PFSK-1 (cell line): ENCODE measurements at regions not wholly inside any gene's neighbourhood (a gene's known extent, or its start where the extent isn't known, plus 50 kb on each side); places are given as distances from the start of the nearest gene placed in this dataset.

Experiments
- FOXP2 ChIP-seq: optimal IDR thresholded peaks from 2 replicates; pipeline ENCODE3; 2011; ENCODE audit warnings: borderline replicate concordance, control low read depth, inconsistent platforms; ENCODE audit not compliant: insufficient read depth; ENCODE audit errors: extremely low read length, extremely low read depth
- POLR2AphosphoS5 ChIP-seq: IDR thresholded peaks from 2 replicates; pipeline ENCODE4 v1.6.1; 2012; ENCODE audit warnings: low read depth, mild to moderate bottlenecking, control low read depth, low read length, moderate library complexity
- SIN3A ChIP-seq: IDR thresholded peaks from 2 replicates; pipeline ENCODE4 v1.6.1; 2012; ENCODE audit warnings: mild to moderate bottlenecking, low read length, moderate library complexity, borderline replicate concordance; ENCODE audit not compliant: insufficient read depth
- TAF1 ChIP-seq: IDR thresholded peaks from 2 replicates; pipeline ENCODE4 v1.6.1; 2012; ENCODE audit warnings: low read length, control low read depth, borderline replicate concordance; ENCODE audit not compliant: insufficient read depth
- TF ChIP-seq, protein P1 (sequence below), 2 experiments: IDR thresholded peaks; 2 replicates each; pipeline versions ENCODE4 v1.6.1 to v1.8.0; 2011 to 2012; ENCODE audit warnings: low read depth in 2 of 2, low read length in 2 of 2, control low read depth in 1 of 2, inconsistent platforms in 1 of 2, mild to moderate bottlenecking in 1 of 2, moderate library complexity in 1 of 2; ENCODE audit not compliant: insufficient read depth in 1 of 2

DNA sequence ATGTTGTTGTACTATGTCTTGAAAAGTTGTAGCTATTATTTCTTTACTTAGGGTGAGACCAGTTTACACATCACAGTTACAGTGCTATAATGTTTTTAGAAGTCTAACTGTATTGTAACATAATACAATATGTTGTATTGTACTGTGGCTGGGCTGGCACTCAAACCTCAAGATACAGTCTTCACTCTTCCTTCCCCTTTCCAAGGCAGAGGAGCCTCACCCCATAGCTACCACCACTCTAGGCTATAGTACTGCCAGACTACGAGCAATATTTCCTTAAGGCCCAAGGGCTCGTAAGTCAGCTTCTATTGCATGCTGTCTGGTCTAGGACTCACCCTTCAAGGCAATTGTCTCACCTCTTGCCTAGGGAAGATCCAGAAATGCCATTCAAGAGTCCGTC lies 597.7 kb downstream of the OTOL1 start:
- TF ChIP-seq SIN3A: no peak
- no peak for TF ChIP-seq POLR2AphosphoS5
- no peak for TF ChIP-seq TAF1
- TF ChIP-seq FOXP2: no peak
- TF ChIP-seq, protein P1, sequence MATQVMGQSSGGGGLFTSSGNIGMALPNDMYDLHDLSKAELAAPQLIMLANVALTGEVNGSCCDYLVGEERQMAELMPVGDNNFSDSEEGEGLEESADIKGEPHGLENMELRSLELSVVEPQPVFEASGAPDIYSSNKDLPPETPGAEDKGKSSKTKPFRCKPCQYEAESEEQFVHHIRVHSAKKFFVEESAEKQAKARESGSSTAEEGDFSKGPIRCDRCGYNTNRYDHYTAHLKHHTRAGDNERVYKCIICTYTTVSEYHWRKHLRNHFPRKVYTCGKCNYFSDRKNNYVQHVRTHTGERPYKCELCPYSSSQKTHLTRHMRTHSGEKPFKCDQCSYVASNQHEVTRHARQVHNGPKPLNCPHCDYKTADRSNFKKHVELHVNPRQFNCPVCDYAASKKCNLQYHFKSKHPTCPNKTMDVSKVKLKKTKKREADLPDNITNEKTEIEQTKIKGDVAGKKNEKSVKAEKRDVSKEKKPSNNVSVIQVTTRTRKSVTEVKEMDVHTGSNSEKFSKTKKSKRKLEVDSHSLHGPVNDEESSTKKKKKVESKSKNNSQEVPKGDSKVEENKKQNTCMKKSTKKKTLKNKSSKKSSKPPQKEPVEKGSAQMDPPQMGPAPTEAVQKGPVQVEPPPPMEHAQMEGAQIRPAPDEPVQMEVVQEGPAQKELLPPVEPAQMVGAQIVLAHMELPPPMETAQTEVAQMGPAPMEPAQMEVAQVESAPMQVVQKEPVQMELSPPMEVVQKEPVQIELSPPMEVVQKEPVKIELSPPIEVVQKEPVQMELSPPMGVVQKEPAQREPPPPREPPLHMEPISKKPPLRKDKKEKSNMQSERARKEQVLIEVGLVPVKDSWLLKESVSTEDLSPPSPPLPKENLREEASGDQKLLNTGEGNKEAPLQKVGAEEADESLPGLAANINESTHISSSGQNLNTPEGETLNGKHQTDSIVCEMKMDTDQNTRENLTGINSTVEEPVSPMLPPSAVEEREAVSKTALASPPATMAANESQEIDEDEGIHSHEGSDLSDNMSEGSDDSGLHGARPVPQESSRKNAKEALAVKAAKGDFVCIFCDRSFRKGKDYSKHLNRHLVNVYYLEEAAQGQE (IDR thresholded peaks at IDR 0.05; ENCODE audit: insufficient read depth in 1 of 2, low read depth in 2 of 2, low read length in 2 of 2): no peak
